Stimulated activated CD4-positive, alpha-beta T cell treated with anti-CD3 and anti-CD28 coated beads, Interleukin-1b, Interleukin-23, amount 100 ng/mL, for 4 hours (primary cell): ENCODE measurements at regions not wholly inside any gene's neighbourhood (a gene's known extent, or its start where the extent isn't known, plus 50 kb on each side); places are given as distances from the start of the nearest gene placed in this dataset.

Source experiments
- DNase-seq, 2 donors: peaks; one replicate each; pipeline ENCODE4 v3.0.0-alpha.2; 2020; ENCODE audit warnings: low read depth in 2 of 2

GRCh38 chr1:212557739-212558692 is 50.5 kb upstream of the ATF3 start:
- peak in 1 of 2 donors; percentile 17 for DNase-seq

- peak; percentile 87 to 89 for DNase-seq
Observed at GRCh38 chr1:212558693-212559480, 49.7 kb upstream of the ATF3 start.
